GM12878 (cell line): ENCODE measurements at regions not wholly inside any gene's neighbourhood (a gene's known extent, or its start where the extent isn't known, plus 50 kb on each side); places are given as distances from the start of the nearest gene placed in this dataset.

Experiments
- ATAC-seq: fragments of 200-7000 bp; cut with Tn5 transposase; 3 replicates; pipeline ENCODE4 v1.9.1; 2020; ENCODE audit warnings: mild to moderate bottlenecking, moderate library complexity
- BruUV-seq: library from RNA; stranded (reverse); fragments of 400-500 nt; replicated peaks from 2 replicates; lab custom pipeline; 2021; lab: Mats Ljungman, UMichigan
- CTCF ChIA-PET: fragments of 300-600 bp; sonication (Branson Sonifier 250); formaldehyde crosslinking; extraction: SDS; loops from one replicate; lab custom pipeline; 2021; ENCODE audit warnings: inconsistent platforms; lab: Yijun Ruan, JAX
- POLR2A ChIA-PET: fragments of 350-600 bp; formaldehyde crosslinking; extraction: SDS; loops from one replicate; lab custom pipeline; 2021; ENCODE audit warnings: inconsistent platforms; lab: Charles Lee
- RAD21 ChIA-PET: fragments of 300-600 bp; sonication (Branson Sonifier 250); formaldehyde crosslinking; loops from one replicate; lab custom pipeline; 2023; ENCODE audit warnings: antibody characterized with exemption; ENCODE audit not compliant: unreplicated experiment; lab: Charles Lee
- SMC1A ChIA-PET: fragments of 300-600 bp; sonication (Branson Sonifier 250); formaldehyde crosslinking; loops from one replicate; lab custom pipeline; 2023; ENCODE audit not compliant: unreplicated experiment, uncharacterized antibody; lab: Charles Lee
- DNase-seq: peaks from one replicate; pipeline ENCODE4 v3.0.0-alpha.2; 2011; ENCODE audit warnings: low read depth, low spot score
- FAIRE-seq: peaks from 3 replicates; lab custom pipeline; 2011; peaks lifted over from hg19 to GRCh38; lab: Jason Lieb, UNC
- H2AFZ ChIP-seq: 2 replicates; pipeline ENCODE4 v1.6.0; 2011; ENCODE audit warnings: low read depth, low read length, control low read depth; ENCODE audit not compliant: control insufficient read depth
- H3K27ac ChIP-seq: 2 replicates; pipeline ENCODE4 v1.5.1; 2011; ENCODE audit warnings: control low read depth; ENCODE audit not compliant: control insufficient read depth, insufficient read depth
- H3K27me3 ChIP-seq, 2 experiments: replicated peaks in 1 of 2; 2 replicates each; pipeline versions ENCODE4 v1.6.0 to v1.6.1; 2011; ENCODE audit warnings: low read length in 1 of 2; ENCODE audit not compliant: control insufficient read depth in 2 of 2, insufficient read depth in 2 of 2
- H3K36me3 ChIP-seq, 2 experiments: 2 replicates each; pipeline ENCODE4 v1.5.1; 2011; ENCODE audit warnings: low read length in 1 of 2; ENCODE audit not compliant: control insufficient read depth in 2 of 2, insufficient read depth in 2 of 2
- H3K4me1 ChIP-seq: 2 replicates; pipeline ENCODE4 v1.6.1; 2011; ENCODE audit warnings: mild to moderate bottlenecking, low read length, moderate library complexity, mixed read lengths; ENCODE audit not compliant: control insufficient read depth, insufficient read depth
- H3K4me2 ChIP-seq: 2 replicates; pipeline ENCODE4 v1.6.0; 2011; ENCODE audit warnings: control low read depth; ENCODE audit not compliant: control insufficient read depth, insufficient read depth
- H3K4me3 ChIP-seq: fragments of 200-600 bp; sonication (generic); 2 replicates; pipeline ENCODE4 v1.5.1; 2016
- H3K79me2 ChIP-seq: 2 replicates; pipeline ENCODE4 v1.6.0; 2011; ENCODE audit warnings: low read length; ENCODE audit not compliant: control insufficient read depth, insufficient read depth
- H3K9ac ChIP-seq: 2 replicates; pipeline ENCODE4 v1.8.0; 2011; ENCODE audit warnings: low read length, control low read depth, mixed read lengths; ENCODE audit not compliant: control insufficient read depth, insufficient read depth
- H3K9me3 ChIP-seq: replicated peaks from 3 replicates; pipeline ENCODE4 v1.5.1; 2011; ENCODE audit warnings: mild to moderate bottlenecking, low read length; ENCODE audit not compliant: control insufficient read depth, insufficient read depth
- H4K20me1 ChIP-seq: 2 replicates; pipeline ENCODE4 v1.6.0; 2011; ENCODE audit not compliant: control insufficient read depth, insufficient read depth
- ATF2 ChIP-seq: IDR thresholded peaks from 2 replicates; pipeline ENCODE4 v1.6.1; 2012; ENCODE audit warnings: low read length, inconsistent platforms
- CBFB ChIP-seq: IDR thresholded peaks from 2 replicates; pipeline ENCODE4 v1.6.1; 2016; ENCODE audit warnings: antibody characterized with exemption, low read depth
- CTCF ChIP-seq, 3 experiments: IDR thresholded peaks in 2 of 3; conservative IDR thresholded peaks in 1 of 3; 2 replicates each; pipeline ENCODE4 v1.5.1; 2011; ENCODE audit warnings: low read depth in 3 of 3, low read length in 3 of 3, mild to moderate bottlenecking in 3 of 3, control low read depth in 2 of 3, moderate library complexity in 2 of 3, inconsistent platforms in 1 of 3, mixed read lengths in 1 of 3; ENCODE audit not compliant: control insufficient read depth in 2 of 3, insufficient read depth in 1 of 3; ENCODE audit errors: extremely low read depth in 1 of 3
- IKZF1 ChIP-seq: fragments of 450-650 bp; conservative IDR thresholded peaks from 2 replicates; pipeline ENCODE4 v1.6.1; 2017; ENCODE audit warnings: antibody characterized with exemption, mild to moderate bottlenecking
- IKZF2 ChIP-seq, 2 experiments: fragments of 450-650 bp; IDR thresholded peaks; 2 replicates each; pipeline ENCODE4 v1.6.1; 2017; ENCODE audit warnings: mild to moderate bottlenecking in 2 of 2, moderate library complexity in 2 of 2
- IRF4 ChIP-seq: IDR thresholded peaks from 2 replicates; pipeline ENCODE4 v1.6.1; 2011; ENCODE audit warnings: low read depth, low read length
- MEF2B ChIP-seq: fragments of 450-650 bp; IDR thresholded peaks from 2 replicates; pipeline ENCODE4 v1.6.1; 2018; ENCODE audit warnings: mild to moderate bottlenecking, moderate library complexity; ENCODE audit not compliant: partially characterized antibody, poor library complexity, severe bottlenecking
- PAX8 ChIP-seq: fragments of 450-650 bp; IDR thresholded peaks from 2 replicates; pipeline ENCODE4 v1.6.1; 2017; ENCODE audit warnings: mild to moderate bottlenecking, moderate library complexity
- RAD21 ChIP-seq: IDR thresholded peaks from 2 replicates; pipeline ENCODE4 v1.6.1; 2011; ENCODE audit warnings: mild to moderate bottlenecking, low read depth, low read length, moderate library complexity; ENCODE audit not compliant: insufficient read depth
- TARDBP ChIP-seq: IDR thresholded peaks from 2 replicates; pipeline ENCODE4 v1.6.1; 2016; ENCODE audit warnings: borderline replicate concordance
- TBL1XR1 ChIP-seq: IDR thresholded peaks from 2 replicates; pipeline ENCODE4 v1.6.1; 2012; ENCODE audit warnings: low read depth, low read length, improper control_type of control experiment
- WRNIP1 ChIP-seq: IDR thresholded peaks from 2 replicates; pipeline ENCODE4 v1.6.1; 2011; ENCODE audit warnings: low read depth, low read length, improper control_type of control experiment, borderline replicate concordance
- YY1 ChIP-seq: IDR thresholded peaks from 2 replicates; pipeline ENCODE4 v1.6.1; 2011; ENCODE audit warnings: low read depth, mild to moderate bottlenecking, low read length
- ZNF687 ChIP-seq: fragments of 450-650 bp; IDR thresholded peaks from 2 replicates; pipeline ENCODE4 v1.6.1; 2017; ENCODE audit warnings: mild to moderate bottlenecking, moderate library complexity
- WGBS: methylation state at CpG from one replicate; pipeline ENCODE4 v1.1.6; 2016; ENCODE audit warnings: low lambda C conversion rate; ENCODE audit not compliant: insufficient replicate concordance, insufficient coverage; ENCODE audit errors: missing lambda C conversion rate; 5-methylcytosine and 5-hydroxymethylcytosine counted together
- in situ Hi-C: fragments of 300-500 bp; cut with MboI; formaldehyde crosslinking; loops from 9 replicates; pipeline ENCODE4 v1.14.3; 2018; ENCODE audit warnings: mixed read lengths
- intact Hi-C: fragments of 100-400 bp; cut with micrococcal nuclease; formaldehyde crosslinking; loops from one replicate; pipeline ENCODE4 v1.14.2; 2022; ENCODE audit not compliant: unreplicated experiment
- TF ChIP-seq, protein P1 (sequence below): fragments of 450-650 bp; IDR thresholded peaks from 2 replicates; pipeline ENCODE4 v1.6.1; 2016; ENCODE audit warnings: mild to moderate bottlenecking

DNA sequence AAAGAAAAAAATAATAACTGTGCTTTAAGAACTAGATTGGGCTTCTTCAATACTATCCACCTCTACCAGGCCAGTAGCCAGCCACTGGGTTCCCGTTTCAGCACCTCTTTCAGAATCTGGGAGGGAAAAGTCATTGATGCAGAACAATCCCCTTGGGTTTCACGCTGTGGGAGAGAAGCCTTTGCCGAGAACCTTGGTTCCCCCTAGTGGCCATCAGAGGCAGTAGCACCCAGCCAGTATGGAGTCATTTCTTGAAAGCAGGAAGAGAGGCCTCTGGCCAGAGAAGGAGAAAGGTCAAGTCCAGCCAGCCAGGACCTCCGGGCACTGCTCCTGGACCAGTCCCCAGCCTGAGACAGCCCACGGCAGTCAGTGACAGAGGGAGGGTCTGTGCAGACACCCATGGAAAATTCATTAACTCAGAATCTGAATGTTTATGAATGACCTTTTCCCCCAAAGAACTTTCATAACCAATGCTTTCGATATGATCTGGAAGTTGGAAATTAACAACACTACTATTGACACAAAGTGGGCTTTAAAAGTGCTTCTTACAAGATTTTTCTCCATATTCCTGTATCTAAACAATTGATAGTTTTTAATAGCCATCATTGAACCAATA is 51.2 kb upstream of the CDH5 start:
- in situ Hi-C loops (no loop called here), intact Hi-C loops (loop anchor here (1.0 kb wide), 1 partner anchor 41 kb away; no protein-coding TSS in a partner anchor)
- 7% methylated on average over 6 of the region's 6 CpGs for WGBS
- DNase-seq (peak; percentile 9), FAIRE-seq (peak; percentile 92), ATAC-seq (peak; percentile 98)
- Histone ChIP-seq H3K27ac (no peak overlapping the region), H4K20me1 (no peaks in the 10 kb centered on the region), H3K36me3 (no peaks in the 10 kb centered on the region), H3K4me3 (no peak overlapping the region), H3K27me3 (peaks cover 0 to 3% of the 10 kb centered on the region in 2 experiments; a peak in 1 of 4 replicates), H3K9me3 (no peaks in the 10 kb centered on the region), H3K4me1 (no peaks in the 10 kb centered on the region), H3K4me2 (no peak overlapping the region), H3K79me2 (no peaks in the 10 kb centered on the region), H2AFZ (no peak overlapping the region), H3K9ac (no peak overlapping the region)
- POLR2A ChIA-PET: no interaction called here
- RAD21 ChIA-PET: interaction anchor here (1.1 kb wide), 1 partner anchor 40 kb away, joined by 7 read pairs; no protein-coding TSS in a partner anchor
- SMC1A ChIA-PET: interaction anchor here (0.6 to 1.4 kb wide), 4 partner anchors 23 to 140 kb away, joined by 3 to 6 read pairs (median 3); no protein-coding TSS in a partner anchor
- CTCF ChIA-PET: interaction anchor here (0.7 to 2.1 kb wide), 8 partner anchors 9 to 508 kb away, joined by 3 to 11 read pairs (median 3); no protein-coding TSS in a partner anchor
- no TSS peak for BruUV-seq
- TF ChIP-seq TBL1XR1 (no peak), TARDBP (no peak), CBFB (no peak), IKZF1 (peak; percentile 49; the same call in 1 of the 2 replicates), IRF4 (peak; percentile 59; the same call in 1 of the 2 replicates), WRNIP1 (no peak), CTCF (IDR thresholded peaks at IDR 0.05 in 2 of 3, conservative IDR thresholded peaks at IDR 0.05 in 1 of 3; ENCODE audit: control insufficient read depth in 2 of 3, extremely low read depth in 1 of 3, insufficient read depth in 1 of 3, low read depth in 3 of 3, low read length in 3 of 3) (peak; percentile 93 to 99 (median 95)), ATF2 (no peak), RAD21 (peak; percentile 79), ZNF687 (no peak), PAX8 (0 out of 2 replicates have a peak, but pooled peaks have one; percentile 58), IKZF2 (IDR thresholded peaks at IDR 0.05) (peak; percentile 44 to 59), YY1 (peak; percentile 65; the same call in 1 of the 2 replicates), MEF2B (peak; percentile 88)
- TF ChIP-seq, protein P1, sequence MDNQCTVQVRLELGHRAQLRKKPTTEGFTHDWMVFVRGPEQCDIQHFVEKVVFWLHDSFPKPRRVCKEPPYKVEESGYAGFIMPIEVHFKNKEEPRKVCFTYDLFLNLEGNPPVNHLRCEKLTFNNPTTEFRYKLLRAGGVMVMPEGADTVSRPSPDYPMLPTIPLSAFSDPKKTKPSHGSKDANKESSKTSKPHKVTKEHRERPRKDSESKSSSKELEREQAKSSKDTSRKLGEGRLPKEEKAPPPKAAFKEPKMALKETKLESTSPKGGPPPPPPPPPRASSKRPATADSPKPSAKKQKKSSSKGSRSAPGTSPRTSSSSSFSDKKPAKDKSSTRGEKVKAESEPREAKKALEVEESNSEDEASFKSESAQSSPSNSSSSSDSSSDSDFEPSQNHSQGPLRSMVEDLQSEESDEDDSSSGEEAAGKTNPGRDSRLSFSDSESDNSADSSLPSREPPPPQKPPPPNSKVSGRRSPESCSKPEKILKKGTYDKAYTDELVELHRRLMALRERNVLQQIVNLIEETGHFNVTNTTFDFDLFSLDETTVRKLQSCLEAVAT: no peak
